ENCODE measurements at regions not wholly inside any gene's neighbourhood (a gene's known extent, or its start where the extent isn't known, plus 50 kb on each side); places are given as distances from the start of the nearest gene placed in this dataset.

DNA sequence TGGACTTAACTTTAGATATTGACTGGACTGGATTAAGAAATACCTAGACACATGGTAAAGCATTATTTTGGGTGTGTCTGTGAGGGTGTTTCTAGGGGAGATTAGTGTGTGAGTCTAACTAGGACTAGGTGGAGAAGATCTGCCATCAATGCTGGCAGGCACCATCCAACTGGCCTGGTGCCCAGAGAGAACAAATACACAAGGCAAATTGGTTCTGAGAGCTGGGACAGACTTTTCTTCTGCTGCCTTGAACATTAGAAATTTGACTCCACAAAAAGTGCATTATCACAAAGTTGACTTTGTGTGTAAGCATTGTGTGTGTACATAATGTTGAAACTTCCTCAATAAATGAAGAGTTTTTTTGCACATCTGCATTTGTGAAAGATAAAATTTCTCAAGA lies 522.1 kb downstream of the SUCLA2 start:
- TF ChIP-seq, protein P1, sequence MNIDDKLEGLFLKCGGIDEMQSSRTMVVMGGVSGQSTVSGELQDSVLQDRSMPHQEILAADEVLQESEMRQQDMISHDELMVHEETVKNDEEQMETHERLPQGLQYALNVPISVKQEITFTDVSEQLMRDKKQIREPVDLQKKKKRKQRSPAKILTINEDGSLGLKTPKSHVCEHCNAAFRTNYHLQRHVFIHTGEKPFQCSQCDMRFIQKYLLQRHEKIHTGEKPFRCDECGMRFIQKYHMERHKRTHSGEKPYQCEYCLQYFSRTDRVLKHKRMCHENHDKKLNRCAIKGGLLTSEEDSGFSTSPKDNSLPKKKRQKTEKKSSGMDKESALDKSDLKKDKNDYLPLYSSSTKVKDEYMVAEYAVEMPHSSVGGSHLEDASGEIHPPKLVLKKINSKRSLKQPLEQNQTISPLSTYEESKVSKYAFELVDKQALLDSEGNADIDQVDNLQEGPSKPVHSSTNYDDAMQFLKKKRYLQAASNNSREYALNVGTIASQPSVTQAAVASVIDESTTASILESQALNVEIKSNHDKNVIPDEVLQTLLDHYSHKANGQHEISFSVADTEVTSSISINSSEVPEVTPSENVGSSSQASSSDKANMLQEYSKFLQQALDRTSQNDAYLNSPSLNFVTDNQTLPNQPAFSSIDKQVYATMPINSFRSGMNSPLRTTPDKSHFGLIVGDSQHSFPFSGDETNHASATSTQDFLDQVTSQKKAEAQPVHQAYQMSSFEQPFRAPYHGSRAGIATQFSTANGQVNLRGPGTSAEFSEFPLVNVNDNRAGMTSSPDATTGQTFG (tag by site-specific recombination; IDR thresholded peaks at IDR 0.05; ENCODE audit: borderline replicate concordance), result no peak
- no peak for TF ChIP-seq MYNN (tag by site-specific recombination; IDR thresholded peaks at IDR 0.05; ENCODE audit: borderline replicate concordance)
- TF ChIP-seq KLF9 (tag by site-specific recombination; IDR thresholded peaks at IDR 0.05; ENCODE audit: low read depth), result no peak
- no peak for TF ChIP-seq ZNF274 (IDR thresholded peaks at IDR 0.05; ENCODE audit: low read length)
- TF ChIP-seq ZNF274 (tag by site-specific recombination; IDR thresholded peaks at IDR 0.05; ENCODE audit: borderline replicate concordance), result no peak
- TF ChIP-seq YY1 (tag by site-specific recombination; IDR thresholded peaks at IDR 0.05), result no peak
- TF ChIP-seq, protein P2, sequence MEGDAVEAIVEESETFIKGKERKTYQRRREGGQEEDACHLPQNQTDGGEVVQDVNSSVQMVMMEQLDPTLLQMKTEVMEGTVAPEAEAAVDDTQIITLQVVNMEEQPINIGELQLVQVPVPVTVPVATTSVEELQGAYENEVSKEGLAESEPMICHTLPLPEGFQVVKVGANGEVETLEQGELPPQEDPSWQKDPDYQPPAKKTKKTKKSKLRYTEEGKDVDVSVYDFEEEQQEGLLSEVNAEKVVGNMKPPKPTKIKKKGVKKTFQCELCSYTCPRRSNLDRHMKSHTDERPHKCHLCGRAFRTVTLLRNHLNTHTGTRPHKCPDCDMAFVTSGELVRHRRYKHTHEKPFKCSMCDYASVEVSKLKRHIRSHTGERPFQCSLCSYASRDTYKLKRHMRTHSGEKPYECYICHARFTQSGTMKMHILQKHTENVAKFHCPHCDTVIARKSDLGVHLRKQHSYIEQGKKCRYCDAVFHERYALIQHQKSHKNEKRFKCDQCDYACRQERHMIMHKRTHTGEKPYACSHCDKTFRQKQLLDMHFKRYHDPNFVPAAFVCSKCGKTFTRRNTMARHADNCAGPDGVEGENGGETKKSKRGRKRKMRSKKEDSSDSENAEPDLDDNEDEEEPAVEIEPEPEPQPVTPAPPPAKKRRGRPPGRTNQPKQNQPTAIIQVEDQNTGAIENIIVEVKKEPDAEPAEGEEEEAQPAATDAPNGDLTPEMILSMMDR (tag by site-specific recombination; IDR thresholded peaks at IDR 0.05), result no peak
- no peak for TF ChIP-seq BCL11A (tag by site-specific recombination; IDR thresholded peaks at IDR 0.05; ENCODE audit: low read depth)
- no peak for TF ChIP-seq FEZF1 (tag by site-specific recombination; IDR thresholded peaks at IDR 0.05)
